ENCODE measurements at regions not wholly inside any gene's neighbourhood (a gene's known extent, or its start where the extent isn't known, plus 50 kb on each side); places are given as distances from the start of the nearest gene placed in this dataset.

DNA sequence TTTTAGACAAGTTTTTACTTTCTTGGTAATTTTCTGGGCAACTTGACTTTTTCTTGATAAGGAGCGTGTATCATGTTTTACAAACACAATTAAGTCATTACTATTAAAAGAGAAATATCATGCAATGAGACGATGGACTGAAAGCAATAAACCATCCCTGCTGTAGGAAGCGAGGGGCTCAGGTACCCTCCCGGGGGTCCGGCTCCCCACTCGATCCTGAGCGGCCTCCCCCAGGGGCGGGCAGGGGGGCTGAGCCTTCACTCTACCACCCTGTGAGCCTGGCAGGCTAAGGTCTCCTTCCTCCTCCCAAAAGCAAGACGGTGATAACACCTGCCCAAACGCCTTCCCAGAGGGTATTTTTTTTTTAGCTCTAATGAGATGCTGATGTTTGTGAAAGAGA, 51.8 kb upstream of the ADGRA1 start:
- DNase-seq (ENCODE audit: low spot score): no peak

DNA sequence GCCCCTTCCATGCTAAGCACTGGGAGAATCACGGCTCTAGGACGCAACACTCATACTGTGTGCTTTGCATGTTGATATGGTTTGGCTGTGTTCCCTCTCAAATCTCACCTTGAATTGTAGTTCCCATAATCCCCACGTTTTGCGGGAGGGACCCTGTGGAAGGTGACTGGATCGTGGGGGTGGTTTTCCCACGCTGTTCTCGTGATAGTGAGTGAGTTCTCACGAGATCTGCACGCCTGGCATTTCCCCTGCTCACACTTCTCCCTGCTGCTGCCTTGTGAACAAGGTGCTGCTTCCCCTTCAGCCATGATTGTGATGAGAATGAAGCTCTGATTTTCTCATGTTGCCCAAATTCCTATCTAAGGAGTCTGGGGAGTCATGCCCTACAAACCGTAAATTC, 53.0 kb upstream of the ADGRA1 start:
- no peak for DNase-seq (ENCODE audit: low spot score)

DNA sequence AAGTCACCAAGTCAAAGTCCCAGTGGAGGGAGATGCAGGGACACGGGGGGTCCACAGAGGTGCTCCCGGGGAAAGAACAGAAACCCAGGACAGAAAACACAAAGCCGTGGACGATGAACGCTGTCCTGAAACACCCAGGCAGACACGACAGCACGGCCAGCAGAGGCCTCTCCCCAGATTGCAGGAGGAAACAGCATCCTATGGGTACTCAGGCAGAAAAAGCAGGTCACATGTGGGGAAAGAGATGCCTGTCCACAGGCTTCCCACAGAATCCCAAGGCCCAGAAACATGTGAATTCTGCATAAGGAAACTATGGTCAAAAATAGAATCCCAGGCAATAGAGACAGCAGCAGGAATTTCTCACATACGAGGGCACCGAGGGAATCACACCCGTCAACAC, 53.6 kb upstream of the ADGRA1 start:
- no peak for DNase-seq (ENCODE audit: low spot score)

DNA sequence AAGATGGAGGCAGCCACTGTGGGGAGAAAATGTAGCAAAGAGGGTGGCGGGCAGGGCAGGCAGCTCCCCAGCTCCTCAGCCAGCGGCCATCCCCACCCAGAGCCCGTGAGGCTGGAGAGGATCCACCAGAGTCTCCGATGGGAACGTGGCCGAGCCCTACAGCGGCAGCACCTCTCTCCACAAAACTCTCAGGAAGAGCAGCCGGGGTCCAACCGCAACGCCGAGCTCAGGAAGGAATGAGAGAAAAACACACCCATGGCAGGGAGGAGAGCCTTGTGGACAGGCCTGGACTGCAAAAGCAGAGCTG, 54.0 kb upstream of the ADGRA1 start:
- DNase-seq (ENCODE audit: low spot score): no peak

DNA sequence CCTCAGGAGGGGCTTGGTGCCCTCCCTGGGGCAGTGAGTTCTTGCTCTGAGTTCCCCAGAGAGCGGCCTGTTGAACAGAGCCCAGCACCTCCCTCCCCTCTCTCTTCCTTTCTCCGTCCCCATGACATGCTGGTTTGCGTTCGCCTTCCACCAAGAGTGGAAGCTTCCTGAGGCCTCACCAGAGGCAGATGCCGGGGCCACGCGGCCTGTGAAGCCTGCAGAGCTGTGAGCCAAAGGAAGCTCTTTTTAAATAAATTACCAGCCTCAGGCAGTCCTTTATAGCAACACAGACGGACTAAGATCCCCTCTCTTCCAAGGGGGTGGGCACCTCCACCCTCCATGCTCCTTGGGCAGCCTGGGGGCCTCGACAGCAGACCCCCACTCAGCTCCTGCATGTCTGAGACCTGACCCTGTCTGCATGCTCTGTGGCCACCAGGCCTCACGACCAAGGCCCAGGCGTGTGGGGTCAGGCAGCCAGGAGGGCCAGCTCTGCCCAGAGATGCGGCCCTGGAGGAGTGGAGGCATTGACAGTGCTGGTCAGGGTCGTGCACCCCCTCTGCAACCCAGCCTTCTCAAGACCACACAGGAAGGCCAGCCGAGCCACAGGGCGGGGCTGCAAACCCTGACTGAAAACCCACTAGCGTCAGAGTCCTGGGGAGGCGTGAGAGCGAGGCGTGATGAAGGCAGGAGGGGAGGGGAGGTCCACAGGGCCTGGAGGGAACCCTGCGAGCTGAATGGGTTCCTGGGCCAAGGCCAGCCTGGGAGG, 54.6 kb upstream of the ADGRA1 start:
- DNase-seq (ENCODE audit: low spot score): no peak

DNA sequence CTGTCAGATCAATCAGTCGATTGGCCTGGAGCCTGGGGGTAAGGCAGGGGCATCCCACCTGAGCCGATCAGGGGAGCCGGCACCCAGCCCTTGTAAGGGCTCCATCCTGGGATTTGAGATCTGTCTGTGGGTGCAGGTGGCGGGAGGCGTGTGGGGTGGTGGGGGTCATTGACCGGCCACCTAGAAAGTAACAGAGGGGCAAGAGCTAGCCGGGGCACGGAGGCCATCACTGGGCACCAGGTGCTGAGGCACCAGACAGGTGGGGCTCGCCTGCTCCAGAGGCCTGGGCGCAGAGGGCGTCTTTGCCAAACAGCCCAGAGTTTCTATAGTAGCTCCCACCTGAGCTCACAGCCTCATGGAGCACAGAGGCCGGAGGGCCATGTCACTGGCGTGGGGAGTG, 55.5 kb upstream of the ADGRA1 start:
- DNase-seq (ENCODE audit: low spot score): no peak

DNA sequence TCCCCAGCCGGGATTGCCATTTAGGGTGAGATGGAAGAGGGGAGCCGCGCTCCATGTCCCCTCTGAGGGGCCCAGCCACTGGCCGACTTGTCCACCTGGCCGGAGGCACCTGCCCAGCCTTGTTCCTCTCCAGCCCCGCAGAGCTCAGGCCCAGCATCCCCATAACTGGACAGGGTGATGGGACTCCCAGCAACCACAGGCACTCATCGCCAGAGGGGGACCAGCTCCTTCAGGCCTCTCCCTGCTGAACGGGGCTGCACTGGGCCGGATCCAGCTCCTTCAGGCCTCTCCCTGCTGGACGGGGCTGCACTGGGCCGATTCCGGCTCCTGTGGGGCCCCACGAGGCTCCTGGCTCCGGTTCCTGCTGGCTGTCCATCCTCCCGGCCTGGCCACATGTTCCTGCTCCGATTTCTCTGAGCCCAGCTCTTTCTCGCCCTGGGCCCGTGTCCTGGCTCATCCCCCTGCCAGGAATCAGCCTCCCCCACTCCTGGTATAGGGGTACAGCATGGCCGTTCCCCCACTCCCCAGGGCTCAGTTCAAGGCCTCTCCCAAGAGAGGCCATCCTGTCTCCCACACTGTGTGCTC, 56.1 kb upstream of the ADGRA1 start:
- DNase-seq (ENCODE audit: low spot score): no peak

DNA sequence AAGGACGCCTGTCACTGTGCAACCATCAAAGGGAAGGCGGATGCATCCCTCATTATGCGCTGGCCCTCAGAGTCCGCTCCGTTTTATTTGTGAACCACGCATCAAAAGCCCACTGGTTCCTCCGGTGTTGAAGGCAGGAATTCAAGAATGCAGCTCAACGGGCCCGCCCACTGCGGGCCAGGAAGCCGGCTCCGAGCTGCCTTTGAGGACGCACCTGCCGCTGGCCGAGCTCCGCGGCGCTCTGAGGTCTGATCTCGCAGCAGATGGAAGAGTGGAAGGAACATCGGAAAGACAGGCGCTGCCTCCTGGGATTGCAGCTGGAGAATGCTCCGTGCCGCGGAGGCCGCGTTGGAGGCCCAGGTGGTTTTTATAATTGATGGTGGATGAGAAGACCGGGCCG, 56.9 kb upstream of the ADGRA1 start:
- no peak for DNase-seq (ENCODE audit: low spot score)

DNA sequence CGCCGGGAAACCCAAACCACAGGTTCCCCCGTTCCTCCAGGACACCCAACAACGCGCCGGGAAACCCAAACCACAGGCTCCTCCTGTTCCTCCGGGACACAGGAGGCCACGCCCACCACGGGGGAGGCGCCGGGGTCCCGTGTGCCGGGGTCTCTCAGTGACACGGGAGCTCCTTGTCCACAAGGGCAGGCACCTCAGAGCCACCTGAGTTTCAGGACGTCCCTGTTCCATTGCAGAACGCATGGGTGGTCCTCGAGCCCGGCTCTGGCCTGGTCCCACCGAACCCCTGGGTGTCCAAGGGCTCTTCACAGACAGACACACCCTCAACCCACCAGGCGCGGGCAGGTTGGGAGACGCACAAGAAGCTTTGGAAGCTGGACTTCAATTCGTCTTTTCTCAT, 57.6 kb upstream of the ADGRA1 start:
- no peak for DNase-seq (ENCODE audit: low spot score)

DNA sequence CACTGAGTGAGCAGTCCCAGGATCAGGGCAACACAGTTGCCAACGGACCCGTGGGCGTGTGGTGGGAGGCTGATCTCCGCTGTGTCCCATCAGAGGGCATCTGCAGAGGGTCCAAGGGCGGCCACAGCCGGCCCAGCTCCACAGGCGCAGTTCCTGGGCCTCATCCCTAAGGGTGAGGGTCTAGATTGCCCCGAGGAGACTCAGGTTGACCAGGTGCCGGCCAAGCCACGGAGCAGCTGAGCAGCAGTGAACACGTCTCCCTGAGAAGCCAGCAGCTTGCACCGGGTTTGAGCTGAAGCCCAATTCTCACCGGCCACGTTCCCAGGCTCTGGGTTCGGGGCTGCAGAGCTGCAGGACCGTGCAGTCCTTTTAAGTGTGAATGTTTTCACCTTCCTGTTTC, 58.8 kb upstream of the ADGRA1 start:
- no peak for DNase-seq (ENCODE audit: low spot score)

DNA sequence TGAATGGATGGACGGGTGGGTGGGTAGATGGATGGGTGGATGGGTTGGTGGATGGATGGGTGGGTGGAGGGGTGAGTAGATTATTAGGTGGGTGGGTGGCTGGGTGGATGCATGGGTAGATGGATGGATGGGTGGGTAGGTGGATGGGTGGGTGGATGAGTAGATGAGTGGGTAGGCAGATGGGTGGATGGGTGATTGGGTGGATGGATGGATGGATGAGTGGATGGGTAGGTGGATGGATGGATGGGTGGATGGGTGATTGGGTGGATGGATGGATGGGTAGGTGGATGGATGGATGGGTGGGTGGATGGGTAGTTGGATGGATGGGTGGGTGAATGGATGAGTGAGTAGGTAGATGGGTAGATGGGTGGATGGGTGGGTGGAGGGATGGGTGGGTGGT, 59.6 kb upstream of the ADGRA1 start:
- DNase-seq (ENCODE audit: low spot score): no peak

DNA sequence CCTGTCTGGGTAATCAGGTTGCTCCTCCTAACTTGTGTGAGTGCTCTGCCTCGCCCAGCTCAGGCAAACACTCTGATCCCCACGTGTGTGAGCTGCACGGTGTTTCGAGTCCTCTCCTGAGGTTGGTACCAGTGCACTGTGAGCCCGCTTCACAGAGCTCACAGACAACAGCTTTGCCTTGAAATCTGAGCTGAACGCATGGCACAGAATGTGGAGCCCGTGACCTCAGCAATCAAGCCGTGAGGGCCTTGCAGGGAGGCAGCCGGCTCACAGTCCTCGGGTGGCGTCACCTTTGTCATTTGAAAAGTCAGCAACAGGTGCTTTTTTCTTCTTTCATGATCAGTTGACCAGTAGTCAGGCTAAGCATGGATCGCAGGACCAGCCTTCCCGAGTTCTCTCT, 60.2 kb upstream of the ADGRA1 start:
- DNase-seq (ENCODE audit: low spot score): no peak

DNA sequence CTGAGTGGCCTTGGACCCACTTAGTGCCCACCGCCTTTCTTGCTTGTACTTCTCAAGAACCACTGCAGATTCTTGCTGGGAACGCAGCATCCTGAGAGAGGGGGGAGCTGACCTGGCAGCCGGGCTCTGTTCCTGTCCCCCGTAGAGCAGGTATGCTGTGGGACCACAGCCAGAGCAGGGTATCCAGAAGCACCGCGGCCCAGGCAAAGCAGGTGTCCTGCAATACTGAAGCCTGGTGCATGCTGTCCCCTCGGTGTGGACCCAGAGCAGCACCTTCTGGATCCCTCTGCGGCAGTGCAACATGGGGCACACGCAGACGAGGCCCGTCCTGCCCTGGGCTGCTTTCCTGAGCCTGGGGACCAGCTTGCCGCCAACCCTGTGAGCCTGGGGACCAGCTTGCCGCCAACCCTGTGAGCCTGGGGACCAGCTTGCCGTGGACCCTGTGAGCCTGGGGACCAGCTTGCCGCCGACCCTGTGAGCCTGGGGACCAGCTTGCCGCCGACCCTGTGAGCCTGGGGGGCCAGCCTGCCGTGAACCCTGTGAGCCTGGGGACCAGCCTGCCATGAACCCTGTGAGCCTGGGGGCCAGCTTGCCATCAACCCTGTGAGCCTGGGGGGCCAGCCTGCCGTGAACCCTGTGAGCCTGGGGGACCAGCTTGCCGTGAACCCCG, 60.9 kb upstream of the ADGRA1 start:
- no peak for DNase-seq (ENCODE audit: low spot score)

DNA sequence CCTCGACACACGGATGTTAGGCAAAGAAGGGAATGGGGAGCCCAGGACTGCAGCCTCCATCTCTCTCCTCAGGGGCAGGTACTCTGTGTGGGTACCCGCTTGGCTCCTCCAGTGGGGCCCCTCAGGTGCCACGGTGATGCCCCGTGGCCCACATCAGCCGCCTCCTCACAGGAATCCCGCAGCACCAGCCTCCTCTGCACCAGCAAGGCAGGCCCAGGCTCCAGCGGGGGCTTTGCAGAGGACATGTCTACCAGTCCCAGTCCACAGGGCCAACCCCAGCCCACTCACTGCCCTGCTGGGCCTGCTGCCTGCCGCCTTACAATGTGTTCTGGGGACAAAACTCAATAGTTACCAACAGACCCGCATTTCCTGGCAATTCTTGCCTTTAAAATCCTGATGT, 61.6 kb upstream of the ADGRA1 start:
- DNase-seq (ENCODE audit: low spot score): no peak

DNA sequence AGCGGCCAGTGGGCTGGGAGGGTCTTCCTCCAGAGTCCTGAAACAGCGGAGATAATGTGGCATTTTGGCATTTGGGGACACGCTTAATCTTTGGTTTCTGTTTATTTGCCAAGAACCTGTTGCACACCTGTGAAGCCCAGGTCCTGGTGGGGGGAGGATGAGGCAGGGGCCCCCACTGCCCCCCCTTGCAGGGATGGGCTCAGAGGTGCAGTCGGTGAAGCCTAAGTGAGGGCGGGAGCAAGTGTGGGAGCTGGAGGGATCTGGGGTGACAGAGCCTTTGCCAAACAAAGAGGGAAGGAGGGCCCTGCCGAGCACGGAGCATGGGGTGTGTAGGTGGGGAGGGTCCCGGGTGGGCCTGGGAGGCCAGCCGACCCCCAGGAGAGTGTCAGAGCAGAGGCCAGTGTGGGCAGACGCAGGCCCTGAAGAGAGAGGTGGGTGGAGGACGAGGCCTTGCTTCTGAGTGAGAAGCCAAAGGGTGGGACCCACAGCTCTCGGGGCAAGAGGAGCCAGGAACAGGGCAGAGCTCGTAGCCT, 62.1 kb upstream of the ADGRA1 start:
- no peak for DNase-seq (ENCODE audit: low spot score)

DNA sequence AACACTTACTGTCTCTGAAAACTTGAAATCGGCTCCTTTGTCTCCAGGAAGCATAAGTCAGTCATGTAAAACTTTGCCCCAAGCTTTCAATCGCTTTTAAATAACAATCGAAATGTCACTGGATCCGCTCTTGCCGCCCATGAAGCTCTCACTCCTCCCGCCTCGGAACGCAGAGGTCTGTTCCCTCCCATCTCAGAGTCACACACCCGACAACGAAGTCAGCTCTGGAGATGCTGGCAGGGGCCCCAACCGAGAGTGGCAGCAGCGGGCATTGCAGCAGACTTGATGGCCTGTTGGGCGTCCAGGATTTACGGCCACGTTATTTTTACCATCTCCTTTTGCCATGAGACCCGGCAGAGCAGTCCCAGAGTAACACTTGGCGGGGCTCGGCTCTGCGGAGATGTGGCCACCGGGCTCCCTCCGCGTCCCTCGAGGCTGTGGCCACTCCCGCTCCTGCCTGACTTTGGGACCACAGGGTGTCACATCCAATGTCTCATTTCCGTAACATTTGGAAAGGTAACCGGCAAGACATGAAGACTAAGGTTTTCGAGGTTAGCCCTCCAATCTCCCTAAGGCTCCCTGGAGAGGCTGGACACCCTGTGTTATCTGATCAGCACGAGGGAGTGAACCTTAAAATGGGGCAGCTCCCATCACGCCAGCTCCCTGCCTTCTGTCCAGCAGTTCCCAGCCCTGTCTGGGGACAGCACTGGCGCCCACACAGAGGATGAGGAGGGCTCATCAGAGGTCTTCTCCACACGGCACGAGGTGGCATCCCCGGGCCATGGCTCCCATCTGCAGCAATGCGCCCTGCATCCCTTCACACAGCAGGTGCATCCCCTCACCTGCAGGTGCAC, 62.8 kb upstream of the ADGRA1 start:
- no peak for DNase-seq (ENCODE audit: low spot score)

DNA sequence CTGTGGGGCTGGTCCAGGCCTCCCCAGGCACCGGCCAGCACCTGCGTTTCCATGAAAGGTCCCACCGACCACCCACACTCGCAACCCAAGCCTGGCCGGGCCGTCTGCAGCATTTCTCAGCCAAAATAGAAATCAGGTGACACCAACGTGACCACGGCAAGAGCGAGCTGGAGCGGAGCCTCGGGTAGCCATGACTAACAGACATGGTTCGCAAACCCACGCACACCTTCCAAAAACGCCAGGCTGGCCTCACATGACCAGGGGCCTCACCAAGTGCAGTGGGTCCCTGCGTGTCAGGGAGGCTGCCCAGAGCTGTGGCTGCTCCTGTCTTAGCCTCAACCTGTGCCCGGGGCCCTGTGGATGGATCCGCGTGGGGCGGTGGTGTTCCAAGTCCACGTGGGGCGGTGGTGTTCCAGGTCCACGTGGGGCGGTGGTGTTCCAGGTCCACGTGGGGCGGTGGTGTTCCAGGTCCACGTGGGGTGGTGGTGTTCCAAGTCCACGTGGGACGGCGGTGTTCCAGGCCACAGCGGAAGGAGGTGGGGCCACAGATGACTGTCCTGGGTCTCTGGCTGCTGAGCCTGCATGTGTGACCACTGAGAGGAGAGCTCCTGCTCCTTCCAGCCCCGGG, 64.4 kb upstream of the ADGRA1 start:
- DNase-seq (ENCODE audit: low spot score): no peak

DNA sequence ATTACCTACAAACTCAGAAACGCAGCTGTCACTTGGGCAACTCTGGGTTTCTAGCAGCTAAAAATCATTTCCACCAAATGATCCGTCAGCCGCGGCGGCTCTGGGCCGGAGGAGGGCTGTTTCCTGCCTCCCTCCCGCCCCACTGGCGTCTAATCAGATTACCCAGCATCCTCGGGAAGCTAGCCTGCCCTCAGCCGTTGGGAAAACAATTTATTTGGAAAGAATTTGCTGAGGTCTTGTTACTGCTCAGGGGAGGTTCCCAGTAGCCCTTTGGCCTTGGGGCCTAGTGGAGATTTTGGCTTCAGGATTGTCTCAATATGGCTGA, 65.0 kb upstream of the ADGRA1 start:
- no peak for DNase-seq (ENCODE audit: low spot score)

DNA sequence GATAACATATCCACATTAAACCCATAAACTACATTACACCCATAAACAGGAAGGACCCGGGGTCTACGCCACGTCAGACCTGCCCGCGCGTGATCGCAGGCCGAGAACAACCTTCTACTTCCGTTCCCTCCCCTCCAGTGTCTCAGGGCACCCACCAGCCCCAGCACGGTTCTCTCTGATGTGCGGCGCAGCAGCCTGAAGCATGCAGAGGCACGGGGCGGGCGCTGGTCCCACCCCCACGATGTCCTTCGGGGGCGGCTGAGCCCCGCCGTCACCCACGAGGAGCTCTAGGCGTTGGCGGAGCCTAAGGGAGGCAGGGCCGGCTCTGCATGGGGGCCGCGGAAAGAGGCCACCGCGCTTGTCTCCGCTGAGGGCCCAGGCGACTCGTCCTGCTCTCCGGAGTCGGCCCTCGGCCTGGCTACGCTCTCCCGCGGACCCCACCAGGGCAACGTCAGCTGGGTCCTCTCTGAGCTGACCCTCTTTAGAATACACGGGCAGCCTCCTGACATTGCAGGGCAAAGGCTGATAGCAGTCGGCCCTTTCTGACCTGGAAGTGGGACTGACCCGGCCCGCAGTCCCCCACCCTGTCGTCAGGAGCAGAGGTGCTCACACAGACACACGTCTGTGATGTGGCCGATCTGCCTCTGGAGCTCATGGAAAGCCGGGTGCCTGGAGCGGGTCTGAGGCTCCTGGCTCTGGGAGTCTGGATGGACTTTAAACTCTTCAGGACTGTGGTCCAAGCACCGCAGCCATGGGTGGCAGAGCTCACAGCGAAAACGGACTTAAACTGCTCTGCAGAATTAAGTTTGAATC, 65.6 kb upstream of the ADGRA1 start:
- DNase-seq (ENCODE audit: low spot score): no peak

DNA sequence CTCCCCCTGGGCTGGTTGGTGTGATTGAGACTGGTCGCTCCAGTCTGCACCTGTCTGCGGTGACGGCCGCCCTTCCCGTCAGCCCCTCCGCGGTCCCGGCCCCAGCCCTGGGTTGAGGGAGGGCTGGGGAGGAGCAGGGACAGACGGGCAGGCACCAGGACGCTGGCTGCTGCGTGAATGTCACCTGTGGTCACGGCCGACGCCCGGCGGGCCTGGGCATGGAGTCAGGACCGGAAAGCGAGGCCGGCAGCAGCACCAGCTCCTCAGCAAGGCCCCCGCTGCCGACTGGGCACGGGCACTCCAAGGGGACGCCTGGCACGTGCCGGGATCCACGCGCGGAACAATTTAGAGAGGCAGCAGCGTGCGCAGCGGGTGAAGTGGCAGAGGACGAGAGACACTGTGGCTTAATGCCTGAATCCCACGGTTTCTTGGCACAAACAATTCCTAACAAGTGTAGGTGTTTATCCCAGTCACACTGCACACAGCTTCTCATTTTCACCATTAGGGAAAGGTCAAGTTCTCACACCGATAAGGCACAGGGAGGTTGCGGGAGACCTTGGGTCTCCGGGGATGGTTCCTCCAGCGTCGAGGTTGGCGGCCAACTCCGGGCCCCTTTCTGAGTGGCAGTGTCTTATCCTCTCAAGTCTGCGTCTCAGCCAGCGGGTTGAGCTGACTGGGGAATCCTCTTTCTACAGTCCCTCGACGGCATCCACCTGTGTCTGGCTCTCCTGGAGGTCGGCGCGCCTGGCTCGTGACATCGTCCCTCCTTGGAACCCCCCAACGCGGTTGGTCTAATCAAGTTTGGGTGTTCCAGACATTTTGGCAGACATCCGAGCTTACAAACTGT, 66.4 kb upstream of the ADGRA1 start:
- DNase-seq (ENCODE audit: low spot score): no peak

All from kidney tubule cell (primary cell).